ENCODE measurements at regions not wholly inside any gene's neighbourhood (a gene's known extent, or its start where the extent isn't known, plus 50 kb on each side); places are given as distances from the start of the nearest gene placed in this dataset.
A peak's percentile ranks its signal among the peaks of the same experiment; 100 is the strongest.

DNA sequence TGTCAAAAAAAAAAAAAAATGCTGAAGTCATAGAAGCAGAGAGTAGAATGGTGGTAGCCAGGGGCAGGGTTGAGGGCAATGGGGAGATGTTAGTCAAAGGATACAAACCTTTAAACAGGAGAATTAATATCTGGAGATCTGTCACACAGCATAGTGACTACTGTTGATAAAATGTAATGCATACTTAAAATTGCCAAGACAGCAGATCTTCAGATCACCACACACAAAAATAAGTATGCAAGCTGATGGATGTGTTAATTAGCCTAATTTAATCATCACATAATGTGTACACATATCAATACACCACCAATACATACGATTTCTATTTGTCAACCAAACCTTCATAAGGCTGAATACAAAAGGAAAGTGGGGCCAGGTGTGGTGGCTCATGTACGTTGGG lies 83.5 kb upstream of the PHACTR3 start:
- H3K4me3 ChIP-seq (ENCODE audit: low read depth, low read length), result no peak overlapping the region
- TF ChIP-seq, protein P1, sequence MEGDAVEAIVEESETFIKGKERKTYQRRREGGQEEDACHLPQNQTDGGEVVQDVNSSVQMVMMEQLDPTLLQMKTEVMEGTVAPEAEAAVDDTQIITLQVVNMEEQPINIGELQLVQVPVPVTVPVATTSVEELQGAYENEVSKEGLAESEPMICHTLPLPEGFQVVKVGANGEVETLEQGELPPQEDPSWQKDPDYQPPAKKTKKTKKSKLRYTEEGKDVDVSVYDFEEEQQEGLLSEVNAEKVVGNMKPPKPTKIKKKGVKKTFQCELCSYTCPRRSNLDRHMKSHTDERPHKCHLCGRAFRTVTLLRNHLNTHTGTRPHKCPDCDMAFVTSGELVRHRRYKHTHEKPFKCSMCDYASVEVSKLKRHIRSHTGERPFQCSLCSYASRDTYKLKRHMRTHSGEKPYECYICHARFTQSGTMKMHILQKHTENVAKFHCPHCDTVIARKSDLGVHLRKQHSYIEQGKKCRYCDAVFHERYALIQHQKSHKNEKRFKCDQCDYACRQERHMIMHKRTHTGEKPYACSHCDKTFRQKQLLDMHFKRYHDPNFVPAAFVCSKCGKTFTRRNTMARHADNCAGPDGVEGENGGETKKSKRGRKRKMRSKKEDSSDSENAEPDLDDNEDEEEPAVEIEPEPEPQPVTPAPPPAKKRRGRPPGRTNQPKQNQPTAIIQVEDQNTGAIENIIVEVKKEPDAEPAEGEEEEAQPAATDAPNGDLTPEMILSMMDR (IDR thresholded peaks at IDR 0.05; ENCODE audit: borderline replicate concordance, insufficient read depth, low read depth, low read length), result no peak

DNA sequence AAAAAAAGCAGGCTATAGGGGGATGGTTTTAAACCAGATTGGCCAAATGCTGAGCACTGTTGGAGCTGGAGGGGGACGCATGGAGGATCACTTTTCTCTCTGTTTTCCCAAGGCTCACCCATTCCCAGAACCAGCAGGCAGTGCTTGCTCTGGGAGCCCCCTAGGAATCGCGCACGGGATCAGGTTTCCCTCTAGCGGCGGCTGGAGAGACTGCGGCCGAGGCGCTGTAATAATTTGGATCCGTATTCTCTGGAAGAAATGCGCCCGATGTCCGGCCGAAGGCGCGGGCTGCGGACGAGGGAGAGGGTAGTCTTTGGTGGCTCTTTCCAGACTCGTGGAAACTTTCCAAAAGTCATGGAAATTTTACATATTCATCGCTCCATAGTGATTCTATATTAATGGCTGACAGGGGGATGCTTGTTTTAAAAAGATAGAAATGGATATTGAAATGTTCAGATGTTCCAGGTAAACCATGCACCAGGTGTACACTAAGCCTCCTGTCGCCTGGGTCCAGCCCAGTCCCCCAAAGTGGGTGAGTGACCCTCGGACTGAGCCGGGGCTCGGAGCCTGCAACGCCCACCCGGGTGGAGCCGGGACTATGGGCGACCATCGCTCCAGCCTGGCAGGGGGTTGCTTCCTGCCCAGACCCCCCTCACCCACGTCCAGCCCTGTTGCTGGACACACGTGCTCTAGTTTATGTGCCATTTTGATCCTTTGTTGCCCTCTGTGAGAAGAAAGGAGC lies 78.7 kb upstream of the PHACTR3 start:
- TF ChIP-seq, protein P1 (IDR thresholded peaks at IDR 0.05; ENCODE audit: borderline replicate concordance, insufficient read depth, low read depth, low read length), result peak; percentile 89
- H3K4me3 ChIP-seq (ENCODE audit: low read depth, low read length), result no peak overlapping the region

DNA sequence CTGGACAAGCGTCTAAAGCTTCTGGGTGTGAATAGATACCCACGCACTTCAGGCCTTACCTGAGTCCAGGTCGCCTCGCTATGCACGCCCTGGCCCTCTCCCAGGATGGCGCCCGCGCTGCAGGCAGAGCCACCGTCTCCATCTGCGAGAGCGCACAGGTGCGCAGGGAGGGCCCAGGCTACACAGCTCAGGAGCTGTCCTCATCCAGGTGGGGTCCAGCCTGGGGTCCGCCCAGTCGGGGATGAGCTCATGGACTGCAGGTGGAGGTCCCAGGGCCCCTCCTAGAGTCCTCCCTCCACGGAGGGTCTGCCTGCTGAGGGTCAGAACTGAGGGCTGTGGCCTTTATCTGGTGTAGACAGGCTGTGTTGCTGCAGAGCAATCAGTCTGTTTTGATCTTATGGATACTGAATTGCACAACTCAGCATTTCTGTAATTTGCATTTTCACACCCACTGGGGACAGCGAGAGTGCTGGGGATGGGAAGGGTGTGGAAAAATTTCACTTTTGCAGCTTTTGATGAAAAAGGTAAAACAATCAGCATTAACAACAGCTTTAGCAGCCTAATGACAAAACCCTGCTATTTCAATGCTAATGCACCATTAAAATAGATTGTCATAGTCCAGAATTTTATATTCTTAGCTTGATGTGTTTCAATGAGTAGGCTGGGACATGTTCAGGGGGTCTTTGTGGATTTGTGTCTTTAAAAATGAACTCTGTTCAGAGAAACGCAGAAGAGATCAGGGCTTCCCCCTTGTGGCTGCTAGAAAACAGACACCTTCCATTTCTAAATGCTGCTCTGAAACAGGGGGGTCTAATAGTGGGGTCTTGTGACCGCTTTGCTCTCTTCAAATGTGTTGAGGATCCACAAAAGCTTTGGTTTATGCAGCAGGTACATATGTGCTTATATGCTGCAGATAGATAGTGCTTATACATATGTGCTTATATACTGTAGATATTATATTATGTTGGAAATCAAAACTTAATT lies 77.8 kb upstream of the PHACTR3 start:
- TF ChIP-seq, protein P1 (IDR thresholded peaks at IDR 0.05; ENCODE audit: borderline replicate concordance, insufficient read depth, low read depth, low read length), result peak; percentile 23; the same call in 1 of the 2 replicates
- H3K4me3 ChIP-seq (ENCODE audit: low read depth, low read length), result no peak overlapping the region

DNA sequence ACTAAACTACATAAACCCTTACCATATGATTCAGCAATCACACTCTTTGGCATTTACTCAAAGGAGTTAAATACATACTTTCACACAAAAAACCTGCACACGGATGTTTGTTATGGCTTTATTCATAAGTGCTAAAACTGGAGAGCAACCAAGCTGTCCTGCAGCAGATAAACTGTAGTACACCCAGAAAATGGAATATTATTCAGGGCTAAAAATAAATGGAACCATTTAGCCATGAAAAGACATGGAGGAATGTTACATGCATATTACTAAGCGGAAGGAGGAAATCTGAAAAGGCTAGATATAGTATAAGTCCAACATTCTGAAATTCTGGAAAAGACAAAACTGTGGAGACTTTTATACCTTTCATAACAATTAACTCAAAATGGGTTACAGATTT lies 73.6 kb upstream of the PHACTR3 start:
- H3K4me3 ChIP-seq (ENCODE audit: low read depth, low read length), result no peak overlapping the region
- TF ChIP-seq, protein P1 (IDR thresholded peaks at IDR 0.05; ENCODE audit: borderline replicate concordance, insufficient read depth, low read depth, low read length), result no peak

DNA sequence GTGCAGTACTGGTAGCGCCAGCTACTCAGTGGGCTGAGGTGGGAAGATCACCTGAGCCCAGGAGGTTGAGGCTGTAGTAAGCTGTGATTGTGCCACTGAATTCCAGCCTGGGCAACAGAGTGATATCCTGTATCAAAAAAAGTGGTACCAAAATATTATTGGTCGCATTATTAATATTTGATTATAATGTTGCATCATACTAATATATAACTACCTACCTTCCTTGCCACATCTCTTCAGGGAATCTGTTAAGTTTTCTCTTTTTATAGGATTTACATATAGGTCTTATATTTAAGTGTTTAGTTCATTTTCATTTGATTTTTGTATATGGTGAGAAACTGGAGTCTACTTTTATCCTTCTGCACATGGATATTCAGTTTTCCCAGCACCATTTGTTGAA lies 66.3 kb upstream of the PHACTR3 start:
- TF ChIP-seq, protein P1 (IDR thresholded peaks at IDR 0.05; ENCODE audit: borderline replicate concordance, insufficient read depth, low read depth, low read length), result no peak
- no peak overlapping the region for H3K4me3 ChIP-seq (ENCODE audit: low read depth, low read length)

DNA sequence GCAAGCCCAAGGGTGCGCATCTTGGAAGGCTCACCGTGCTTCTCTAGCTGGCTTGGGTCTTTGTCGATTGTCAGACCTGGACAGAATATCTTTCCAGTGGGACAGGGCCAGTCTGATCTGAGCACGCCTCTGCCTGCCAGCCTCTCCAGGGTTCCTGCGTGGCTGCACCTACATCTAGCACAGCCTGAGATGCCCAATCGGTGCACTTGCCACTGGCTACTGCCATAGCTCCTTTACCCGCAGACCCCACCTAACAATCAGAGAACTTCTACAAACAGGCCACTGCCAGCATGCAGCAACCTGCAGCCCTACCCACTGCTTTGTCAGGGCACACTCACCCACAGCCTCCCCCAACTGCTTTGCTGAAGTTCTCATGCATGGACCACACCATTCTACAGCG lies 56.7 kb upstream of the PHACTR3 start:
- TF ChIP-seq, protein P1 (IDR thresholded peaks at IDR 0.05; ENCODE audit: borderline replicate concordance, insufficient read depth, low read depth, low read length), result no peak
- no peak overlapping the region for H3K4me3 ChIP-seq (ENCODE audit: low read depth, low read length)
